Liver (tissue), 3 donors: ENCODE measurements at regions not wholly inside any gene's neighbourhood (a gene's known extent, or its start where the extent isn't known, plus 50 kb on each side); places are given as distances from the start of the nearest gene placed in this dataset.

ENCODE experiments used
- CTCF ChIP-seq: fragments of 150-350 bp; IDR thresholded peaks from 2 replicates; pipeline ENCODE4 v1.5.1; 2017; ENCODE audit warnings: improper control_type of control experiment, low read depth, low read length; ENCODE audit not compliant: missing input control
- EGR1 ChIP-seq, 2 donors: IDR thresholded peaks; 2 replicates each; pipeline ENCODE4 v1.6.1; 2016 to 2018; ENCODE audit warnings: antibody characterized with exemption in 2 of 2, low read depth in 2 of 2
- FOXA1 ChIP-seq: IDR thresholded peaks from 2 replicates; pipeline ENCODE4 v1.6.1; 2016; ENCODE audit warnings: antibody characterized with exemption
- NR2F2 ChIP-seq: IDR thresholded peaks from 2 replicates; pipeline ENCODE4 v1.6.1; 2016; ENCODE audit warnings: antibody characterized with exemption
- RAD21 ChIP-seq, 2 donors: IDR thresholded peaks; 2 replicates each; pipeline ENCODE4 v1.6.1; 2016; ENCODE audit warnings: antibody characterized with exemption in 2 of 2, mild to moderate bottlenecking in 2 of 2
- REST ChIP-seq: IDR thresholded peaks from 2 replicates; pipeline ENCODE4 v1.6.1; 2016; ENCODE audit warnings: antibody characterized with exemption, mild to moderate bottlenecking
- SP1 ChIP-seq: IDR thresholded peaks from 2 replicates; pipeline ENCODE4 v1.6.1; 2018; ENCODE audit warnings: antibody characterized with exemption, mild to moderate bottlenecking
- TAF1 ChIP-seq: conservative IDR thresholded peaks from 2 replicates; pipeline ENCODE4 v1.6.1; 2016; ENCODE audit warnings: antibody characterized with exemption, mild to moderate bottlenecking
- YY1 ChIP-seq: IDR thresholded peaks from 2 replicates; pipeline ENCODE4 v1.6.1; 2016; ENCODE audit warnings: antibody characterized with exemption, mild to moderate bottlenecking
- ZBTB33 ChIP-seq: IDR thresholded peaks from 2 replicates; pipeline ENCODE4 v1.6.1; 2016; ENCODE audit warnings: antibody characterized with exemption
- TF ChIP-seq, protein P1 (sequence below): IDR thresholded peaks from 2 replicates; pipeline ENCODE4 v1.6.1; 2016; ENCODE audit warnings: antibody characterized with exemption
- TF ChIP-seq, protein P2 (sequence below): IDR thresholded peaks from 2 replicates; pipeline ENCODE4 v1.6.1; 2016; ENCODE audit warnings: antibody characterized with exemption
- donor health status: healthy.
- donor health status: healthy.

DNA sequence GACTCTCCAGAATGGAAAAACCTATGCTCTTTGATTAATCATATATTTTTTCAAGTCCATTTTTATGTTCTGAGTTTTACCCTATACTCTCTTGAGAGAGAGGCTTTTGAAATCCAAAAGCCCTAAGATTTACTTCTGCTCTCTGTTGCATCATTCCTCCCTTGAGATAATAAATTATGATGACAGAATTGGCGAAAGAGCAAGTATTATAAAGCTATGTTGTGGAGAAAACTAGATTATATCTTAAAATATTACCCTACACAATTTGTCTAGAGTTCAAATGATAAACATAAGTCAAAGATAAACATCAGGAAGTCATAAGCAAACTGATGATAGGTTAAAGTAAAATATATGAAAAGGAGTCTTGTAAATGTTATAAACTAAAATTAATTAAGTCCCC, 293.4 kb upstream of the MME start:
- TF ChIP-seq RAD21 (IDR thresholded peaks at IDR 0.05) (no peak), CTCF (no peak), NR2F2 (no peak), ZBTB33 (no peak), YY1 (no peak), EGR1 (IDR thresholded peaks at IDR 0.05; ENCODE audit: low read depth in 2 of 2) (no peak), REST (no peak), TAF1 (no peak), FOXA1 (no peak), SP1 (no peak)
- TF ChIP-seq, protein P1, sequence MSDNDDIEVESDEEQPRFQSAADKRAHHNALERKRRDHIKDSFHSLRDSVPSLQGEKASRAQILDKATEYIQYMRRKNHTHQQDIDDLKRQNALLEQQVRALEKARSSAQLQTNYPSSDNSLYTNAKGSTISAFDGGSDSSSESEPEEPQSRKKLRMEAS: no peak
- TF ChIP-seq, protein P2, sequence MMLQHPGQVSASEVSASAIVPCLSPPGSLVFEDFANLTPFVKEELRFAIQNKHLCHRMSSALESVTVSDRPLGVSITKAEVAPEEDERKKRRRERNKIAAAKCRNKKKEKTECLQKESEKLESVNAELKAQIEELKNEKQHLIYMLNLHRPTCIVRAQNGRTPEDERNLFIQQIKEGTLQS: no peak
